ENCODE measurements at regions not wholly inside any gene's neighbourhood (a gene's known extent, or its start where the extent isn't known, plus 50 kb on each side); places are given as distances from the start of the nearest gene placed in this dataset.

- TF ChIP-seq CTCF (conservative IDR thresholded peaks at IDR 0.05; ENCODE audit: low read depth in 2 of 2) (no peak), JUNB (IDR thresholded peaks at IDR 0.05; ENCODE audit: unreplicated experiment) (no peak), REST (IDR thresholded peaks at IDR 0.05; ENCODE audit: unreplicated experiment) (no peak), EZH2phosphoT487 (IDR thresholded peaks at IDR 0.05; ENCODE audit: unreplicated experiment) (no peak), CREB1 (CRISPR knock-in tag; IDR thresholded peaks at IDR 0.05; ENCODE audit: low read depth) (no peak), ETS1 (IDR thresholded peaks at IDR 0.05) (no peak), EZH2 (IDR thresholded peaks at IDR 0.05; ENCODE audit: low read depth, unreplicated experiment) (no peak), STAT1 (IDR thresholded peaks at IDR 0.05; ENCODE audit: unreplicated experiment) (no peak), POLR2AphosphoS5 (IDR thresholded peaks at IDR 0.05; ENCODE audit: low read depth) (no peak), ZNF331 (CRISPR knock-in tag; IDR thresholded peaks at IDR 0.05; ENCODE audit: low read depth) (no peak), ZNF462 (CRISPR knock-in tag; IDR thresholded peaks at IDR 0.05) (no peak), ZNF114 (CRISPR knock-in tag; IDR thresholded peaks at IDR 0.05) (no peak)
Measured at GRCh38 chr13:48819899-48820298, 155.8 kb upstream of the FNDC3A start.
